ENCODE measurements at regions not wholly inside any gene's neighbourhood (a gene's known extent, or its start where the extent isn't known, plus 50 kb on each side); places are given as distances from the start of the nearest gene placed in this dataset.

GRCh38 chr9:85263288-85263687, 478.5 kb downstream of the AGTPBP1 start:
- POLR2A ChIA-PET (ENCODE audit: unreplicated experiment) = no interaction called here
- Histone ChIP-seq H3K9me1 (ENCODE audit: insufficient read depth, low read length) (no peaks in the 10 kb centered on the region), H3K4me3 (ENCODE audit: insufficient read depth, low read depth, low read length) (no peak overlapping the region), H2AK5ac (ENCODE audit: low read depth, low read length) (no peak overlapping the region), H3K4ac (ENCODE audit: low read depth, low read length) (no peak overlapping the region), H2AK9ac (replicated peaks; ENCODE audit: low read depth, low read length, poor library complexity) (no peak overlapping the region), H3K79me1 (ENCODE audit: low read depth in 1 of 2, low read length in 2 of 2) (no peaks in the 10 kb centered on the region), H3K27ac (ENCODE audit: insufficient read depth, low read length) (no peak overlapping the region), H3K36me3 (ENCODE audit: control insufficient read depth, insufficient read depth, low read length) (no peaks in the 10 kb centered on the region), H3K23ac (ENCODE audit: low read depth, low read length) (no peak overlapping the region), H3K4me1 (ENCODE audit: control insufficient read depth, insufficient read depth, low read length) (no peaks in the 10 kb centered on the region), H2BK20ac (ENCODE audit: low read depth, low read length) (no peak overlapping the region), H3K9me3 (ENCODE audit: control insufficient read depth, insufficient read depth, low read length) (peaks cover 13% of the 10 kb centered on the region), H3K27me3 (ENCODE audit: control insufficient read depth, insufficient read depth, low read length) (no peaks in the 10 kb centered on the region), H3K18ac (ENCODE audit: low read depth, low read length) (no peak overlapping the region), H4K20me1 (ENCODE audit: insufficient read depth, low read length) (no peaks in the 10 kb centered on the region), H4K5ac (ENCODE audit: low read depth, low read length) (no peak overlapping the region), H2BK5ac (ENCODE audit: low read depth, low read length, poor library complexity, severe bottlenecking) (no peak overlapping the region), H4K91ac (ENCODE audit: insufficient read depth, low read depth, low read length) (no peak overlapping the region), H2BK15ac (ENCODE audit: low read depth, low read length) (no peak overlapping the region), H3K9ac (ENCODE audit: low read depth, low read length) (no peak overlapping the region), H3K14ac (replicated peaks; ENCODE audit: low read depth, low read length) (no peak overlapping the region), H2BK120ac (ENCODE audit: low read depth, low read length) (no peak overlapping the region), H3K4me2 (ENCODE audit: low read depth, low read length) (no peak overlapping the region), H4K8ac (ENCODE audit: low read depth in 2 of 2, low read length in 2 of 2) (no peak overlapping the region), H3K56ac (ENCODE audit: extremely low read depth, insufficient read depth, low read length) (no peak overlapping the region), H2AFZ (replicated peaks; ENCODE audit: low read length, poor library complexity) (no peak overlapping the region)
- BruUV-seq (replicated peaks) = no TSS peak
- CTCF ChIA-PET = no interaction called here
- ATAC-seq (ENCODE audit: low read depth) = no peak
- intact Hi-C loops (cut with micrococcal nuclease) (no loop called here), in situ Hi-C loops (cut with MboI; ENCODE audit: low sequenced_read_pairs) (no loop called here), dilution Hi-C loops (cut with HindIII; ENCODE audit: low sequenced_read_pairs, unreplicated experiment) (no loop called here)
- no peak for DNase-seq
- TF ChIP-seq POLR2A (IDR thresholded peaks at IDR 0.05; ENCODE audit: low read depth, low read length) = no peak
- TF ChIP-seq CEBPB (IDR thresholded peaks at IDR 0.05; ENCODE audit: low read depth, low read length) = no peak
- TF ChIP-seq, protein P1, sequence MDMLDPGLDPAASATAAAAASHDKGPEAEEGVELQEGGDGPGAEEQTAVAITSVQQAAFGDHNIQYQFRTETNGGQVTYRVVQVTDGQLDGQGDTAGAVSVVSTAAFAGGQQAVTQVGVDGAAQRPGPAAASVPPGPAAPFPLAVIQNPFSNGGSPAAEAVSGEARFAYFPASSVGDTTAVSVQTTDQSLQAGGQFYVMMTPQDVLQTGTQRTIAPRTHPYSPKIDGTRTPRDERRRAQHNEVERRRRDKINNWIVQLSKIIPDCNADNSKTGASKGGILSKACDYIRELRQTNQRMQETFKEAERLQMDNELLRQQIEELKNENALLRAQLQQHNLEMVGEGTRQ (IDR thresholded peaks at IDR 0.05; ENCODE audit: low read depth, low read length) = no peak
- no peak for TF ChIP-seq FOS (IDR thresholded peaks at IDR 0.05; ENCODE audit: low read depth, low read length)
- TF ChIP-seq MAZ (IDR thresholded peaks at IDR 0.05; ENCODE audit: borderline replicate concordance, low read depth, low read length) = no peak
- no peak for TF ChIP-seq RCOR1 (IDR thresholded peaks at IDR 0.05; ENCODE audit: insufficient replicate concordance, low read length)
- TF ChIP-seq RFX5 (IDR thresholded peaks at IDR 0.05; ENCODE audit: low read depth, low read length) = no peak
- TF ChIP-seq, protein P2, sequence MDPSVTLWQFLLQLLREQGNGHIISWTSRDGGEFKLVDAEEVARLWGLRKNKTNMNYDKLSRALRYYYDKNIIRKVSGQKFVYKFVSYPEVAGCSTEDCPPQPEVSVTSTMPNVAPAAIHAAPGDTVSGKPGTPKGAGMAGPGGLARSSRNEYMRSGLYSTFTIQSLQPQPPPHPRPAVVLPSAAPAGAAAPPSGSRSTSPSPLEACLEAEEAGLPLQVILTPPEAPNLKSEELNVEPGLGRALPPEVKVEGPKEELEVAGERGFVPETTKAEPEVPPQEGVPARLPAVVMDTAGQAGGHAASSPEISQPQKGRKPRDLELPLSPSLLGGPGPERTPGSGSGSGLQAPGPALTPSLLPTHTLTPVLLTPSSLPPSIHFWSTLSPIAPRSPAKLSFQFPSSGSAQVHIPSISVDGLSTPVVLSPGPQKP (IDR thresholded peaks at IDR 0.05; ENCODE audit: borderline replicate concordance, low read depth, low read length) = no peak
- TF ChIP-seq NFE2L2 (IDR thresholded peaks at IDR 0.05; ENCODE audit: low read depth, low read length) = no peak
- no peak for TF ChIP-seq MAFK (IDR thresholded peaks at IDR 0.05; ENCODE audit: low read depth, low read length)
- TF ChIP-seq CHD1 (IDR thresholded peaks at IDR 0.05; ENCODE audit: low read depth, low read length) = no peak
- TF ChIP-seq CTCF (conservative IDR thresholded peaks at IDR 0.05; ENCODE audit: low read depth, low read length) = no peak
- no peak for TF ChIP-seq MXI1 (IDR thresholded peaks at IDR 0.05; ENCODE audit: borderline replicate concordance, low read depth, low read length)
- no peak for TF ChIP-seq SMC3 (IDR thresholded peaks at IDR 0.05; ENCODE audit: low read depth, low read length)
- no CpG with 5 or more reads among the region's 2 CpGs for WGBS, 2 experiments (ENCODE audit: extremely low coverage in 2 of 2, insufficient read length in 1 of 2)
